ENCODE measurements at regions not wholly inside any gene's neighbourhood (a gene's known extent, or its start where the extent isn't known, plus 50 kb on each side); places are given as distances from the start of the nearest gene placed in this dataset.

DNA sequence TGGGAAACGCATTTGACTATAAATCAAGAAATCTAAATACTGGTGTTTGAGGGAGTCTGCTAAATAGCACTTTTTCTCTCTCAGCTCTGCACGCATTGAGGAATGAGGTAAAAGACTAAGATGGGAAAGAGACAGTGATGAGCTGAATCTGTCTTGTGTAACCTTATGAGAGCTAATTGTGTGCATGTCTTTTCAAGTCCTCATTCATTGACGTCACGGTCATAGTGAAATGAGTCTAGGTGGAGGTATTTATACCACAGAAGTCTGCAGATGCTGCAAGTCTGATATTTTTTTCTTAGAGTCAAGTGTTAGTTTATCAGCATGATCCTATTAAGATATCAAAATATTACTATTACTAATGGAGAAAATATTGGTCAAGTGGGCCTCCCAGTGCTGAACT, 361.5 kb upstream of the HS3ST1 start:
- no peak for DNase-seq
- Histone ChIP-seq H3K4me3 (ENCODE audit: insufficient read depth, low read depth, low read length, poor library complexity, severe bottlenecking) (no peak overlapping the region), H3K27me3 (replicated peaks; ENCODE audit: control insufficient read depth, insufficient read depth, low read length, poor library complexity, severe bottlenecking) (no peaks in the 10 kb centered on the region), H3K9me3 (ENCODE audit: control insufficient read depth, low read length) (no peaks in the 10 kb centered on the region), H3K36me3 (ENCODE audit: control insufficient read depth, insufficient read depth, low read length) (no peaks in the 10 kb centered on the region), H3K4me1 (ENCODE audit: control insufficient read depth, insufficient read depth, low read length, poor library complexity, severe bottlenecking) (no peaks in the 10 kb centered on the region), H3K27ac (ENCODE audit: insufficient read depth, low read length, poor library complexity, severe bottlenecking) (no peak overlapping the region)

GRCh38 chr4:11783588-11783987, 354.9 kb upstream of the HS3ST1 start:
- Histone ChIP-seq H3K4me1 (ENCODE audit: control insufficient read depth, insufficient read depth, low read length, poor library complexity, severe bottlenecking) (no peaks in the 10 kb centered on the region), H3K36me3 (ENCODE audit: control insufficient read depth, insufficient read depth, low read length) (no peaks in the 10 kb centered on the region), H3K27ac (ENCODE audit: insufficient read depth, low read length, poor library complexity, severe bottlenecking) (no peak overlapping the region), H3K27me3 (replicated peaks; ENCODE audit: control insufficient read depth, insufficient read depth, low read length, poor library complexity, severe bottlenecking) (no peaks in the 10 kb centered on the region), H3K4me3 (ENCODE audit: insufficient read depth, low read depth, low read length, poor library complexity, severe bottlenecking) (no peak overlapping the region), H3K9me3 (ENCODE audit: control insufficient read depth, low read length) (no peaks in the 10 kb centered on the region)
- no peak for DNase-seq

- Histone ChIP-seq H3K27me3 (replicated peaks; ENCODE audit: control insufficient read depth, insufficient read depth, low read length, poor library complexity, severe bottlenecking) (no peaks in the 10 kb centered on the region), H3K27ac (ENCODE audit: insufficient read depth, low read length, poor library complexity, severe bottlenecking) (no peak overlapping the region), H3K4me1 (ENCODE audit: control insufficient read depth, insufficient read depth, low read length, poor library complexity, severe bottlenecking) (no peaks in the 10 kb centered on the region), H3K9me3 (ENCODE audit: control insufficient read depth, low read length) (no peaks in the 10 kb centered on the region), H3K4me3 (ENCODE audit: insufficient read depth, low read depth, low read length, poor library complexity, severe bottlenecking) (no peak overlapping the region), H3K36me3 (ENCODE audit: control insufficient read depth, insufficient read depth, low read length) (no peaks in the 10 kb centered on the region)
- no peak for DNase-seq
Observed at GRCh38 chr4:11782859-11783258, 354.2 kb upstream of the HS3ST1 start.

- Histone ChIP-seq H3K9me3 (ENCODE audit: control insufficient read depth, low read length) (no peaks in the 10 kb centered on the region), H3K4me1 (ENCODE audit: control insufficient read depth, insufficient read depth, low read length, poor library complexity, severe bottlenecking) (no peaks in the 10 kb centered on the region), H3K4me3 (ENCODE audit: insufficient read depth, low read depth, low read length, poor library complexity, severe bottlenecking) (no peak overlapping the region), H3K27ac (ENCODE audit: insufficient read depth, low read length, poor library complexity, severe bottlenecking) (no peak overlapping the region), H3K36me3 (ENCODE audit: control insufficient read depth, insufficient read depth, low read length) (no peaks in the 10 kb centered on the region), H3K27me3 (replicated peaks; ENCODE audit: control insufficient read depth, insufficient read depth, low read length, poor library complexity, severe bottlenecking) (no peaks in the 10 kb centered on the region)
- no peak for DNase-seq
Observed at GRCh38 chr4:11777447-11777846, 348.8 kb upstream of the HS3ST1 start.

GRCh38 chr4:11774346-11774745, 345.7 kb upstream of the HS3ST1 start:
- no peaks in the 10 kb centered on the region for H3K27me3 ChIP-seq (replicated peaks; ENCODE audit: control insufficient read depth, insufficient read depth, low read length, poor library complexity, severe bottlenecking)
- DNase-seq: no peak
- no peaks in the 10 kb centered on the region for H3K4me1 ChIP-seq (ENCODE audit: control insufficient read depth, insufficient read depth, low read length, poor library complexity, severe bottlenecking)
- no peaks in the 10 kb centered on the region for H3K36me3 ChIP-seq (ENCODE audit: control insufficient read depth, insufficient read depth, low read length)
- H3K4me3 ChIP-seq (ENCODE audit: insufficient read depth, low read depth, low read length, poor library complexity, severe bottlenecking): no peak overlapping the region
- H3K27ac ChIP-seq (ENCODE audit: insufficient read depth, low read length, poor library complexity, severe bottlenecking): no peak overlapping the region
- H3K9me3 ChIP-seq (ENCODE audit: control insufficient read depth, low read length): no peaks in the 10 kb centered on the region

GRCh38 chr4:11773798-11774197, 345.1 kb upstream of the HS3ST1 start:
- no peaks in the 10 kb centered on the region for H3K27me3 ChIP-seq (replicated peaks; ENCODE audit: control insufficient read depth, insufficient read depth, low read length, poor library complexity, severe bottlenecking)
- H3K4me3 ChIP-seq (ENCODE audit: insufficient read depth, low read depth, low read length, poor library complexity, severe bottlenecking): no peak overlapping the region
- no peaks in the 10 kb centered on the region for H3K36me3 ChIP-seq (ENCODE audit: control insufficient read depth, insufficient read depth, low read length)
- DNase-seq: no peak
- no peaks in the 10 kb centered on the region for H3K4me1 ChIP-seq (ENCODE audit: control insufficient read depth, insufficient read depth, low read length, poor library complexity, severe bottlenecking)
- no peaks in the 10 kb centered on the region for H3K9me3 ChIP-seq (ENCODE audit: control insufficient read depth, low read length)
- no peak overlapping the region for H3K27ac ChIP-seq (ENCODE audit: insufficient read depth, low read length, poor library complexity, severe bottlenecking)

DNA sequence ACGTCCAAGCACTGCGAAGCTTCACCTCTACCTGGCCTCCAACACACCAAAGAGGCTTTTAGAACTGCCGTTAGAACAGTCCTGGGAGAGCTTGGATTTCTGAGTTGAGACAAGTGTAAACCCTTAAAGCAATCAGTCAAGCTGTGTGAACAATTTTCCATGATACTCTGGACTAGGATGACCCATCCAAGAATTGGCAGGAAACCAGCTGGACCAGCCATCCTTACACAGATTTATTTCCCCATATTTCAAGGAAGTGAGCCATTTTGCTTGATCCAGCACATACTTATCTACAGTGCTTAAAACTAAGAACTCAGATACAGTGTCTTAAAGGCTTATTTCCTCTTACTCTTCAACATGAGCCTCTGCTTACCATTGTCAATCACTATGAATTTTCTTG, 340.7 kb upstream of the HS3ST1 start:
- Histone ChIP-seq H3K36me3 (ENCODE audit: control insufficient read depth, insufficient read depth, low read length) (no peaks in the 10 kb centered on the region), H3K27me3 (replicated peaks; ENCODE audit: control insufficient read depth, insufficient read depth, low read length, poor library complexity, severe bottlenecking) (no peaks in the 10 kb centered on the region), H3K27ac (ENCODE audit: insufficient read depth, low read length, poor library complexity, severe bottlenecking) (no peak overlapping the region), H3K4me1 (ENCODE audit: control insufficient read depth, insufficient read depth, low read length, poor library complexity, severe bottlenecking) (no peaks in the 10 kb centered on the region), H3K4me3 (ENCODE audit: insufficient read depth, low read depth, low read length, poor library complexity, severe bottlenecking) (no peak overlapping the region), H3K9me3 (ENCODE audit: control insufficient read depth, low read length) (no peaks in the 10 kb centered on the region)
- DNase-seq: no peak

DNA sequence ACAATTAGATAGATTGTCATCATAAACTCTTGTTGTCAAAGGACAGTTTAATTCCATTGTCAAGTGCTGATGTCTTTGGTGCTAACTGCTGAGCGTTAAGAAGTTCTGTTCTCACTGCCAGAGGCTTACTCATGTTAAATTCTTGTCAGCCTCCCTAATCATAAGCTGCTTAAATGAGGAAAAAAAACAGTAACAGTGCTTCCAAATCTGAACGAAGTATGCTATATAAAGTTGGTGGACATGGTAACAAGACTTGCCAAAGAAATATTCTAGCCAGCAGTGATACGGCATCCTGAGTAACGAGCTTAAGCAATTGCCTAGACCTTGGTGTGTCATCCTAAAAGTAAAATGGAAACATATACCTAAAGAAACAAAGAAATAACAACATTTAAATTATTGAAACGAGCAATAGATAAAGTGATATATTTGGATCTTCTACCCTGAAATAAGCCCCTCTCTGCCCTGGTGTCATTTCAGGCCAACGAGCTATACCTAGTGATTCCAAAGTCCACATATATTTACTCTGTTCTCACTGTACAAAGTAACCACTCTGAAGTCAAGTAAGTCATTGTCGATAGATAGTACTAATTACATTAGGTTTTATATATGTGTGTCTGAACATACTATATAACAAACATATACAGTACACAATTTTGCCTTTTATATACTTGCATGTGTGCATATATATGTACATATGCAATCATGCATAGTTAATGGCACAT, 339.7 kb upstream of the HS3ST1 start:
- no peak for DNase-seq

GRCh38 chr4:11765849-11766453, 337.3 kb upstream of the HS3ST1 start:
- Histone ChIP-seq H3K36me3 (ENCODE audit: control insufficient read depth, insufficient read depth, low read length) (no peaks in the 10 kb centered on the region), H3K9me3 (ENCODE audit: control insufficient read depth, low read length) (no peaks in the 10 kb centered on the region), H3K4me1 (ENCODE audit: control insufficient read depth, insufficient read depth, low read length, poor library complexity, severe bottlenecking) (no peaks in the 10 kb centered on the region), H3K27me3 (replicated peaks; ENCODE audit: control insufficient read depth, insufficient read depth, low read length, poor library complexity, severe bottlenecking) (no peaks in the 10 kb centered on the region), H3K4me3 (ENCODE audit: insufficient read depth, low read depth, low read length, poor library complexity, severe bottlenecking) (no peak overlapping the region), H3K27ac (ENCODE audit: insufficient read depth, low read length, poor library complexity, severe bottlenecking) (no peak overlapping the region)
- DNase-seq: no peak

More for the DNA sequence above, 339.7 kb upstream of the HS3ST1 start:
- Histone ChIP-seq H3K4me1 (ENCODE audit: control insufficient read depth, insufficient read depth, low read length, poor library complexity, severe bottlenecking) (no peaks in the 10 kb centered on the region), H3K27me3 (replicated peaks; ENCODE audit: control insufficient read depth, insufficient read depth, low read length, poor library complexity, severe bottlenecking) (no peaks in the 10 kb centered on the region), H3K4me3 (ENCODE audit: insufficient read depth, low read depth, low read length, poor library complexity, severe bottlenecking) (no peak overlapping the region), H3K27ac (ENCODE audit: insufficient read depth, low read length, poor library complexity, severe bottlenecking) (no peak overlapping the region), H3K36me3 (ENCODE audit: control insufficient read depth, insufficient read depth, low read length) (no peaks in the 10 kb centered on the region), H3K9me3 (ENCODE audit: control insufficient read depth, low read length) (no peaks in the 10 kb centered on the region)

DNA sequence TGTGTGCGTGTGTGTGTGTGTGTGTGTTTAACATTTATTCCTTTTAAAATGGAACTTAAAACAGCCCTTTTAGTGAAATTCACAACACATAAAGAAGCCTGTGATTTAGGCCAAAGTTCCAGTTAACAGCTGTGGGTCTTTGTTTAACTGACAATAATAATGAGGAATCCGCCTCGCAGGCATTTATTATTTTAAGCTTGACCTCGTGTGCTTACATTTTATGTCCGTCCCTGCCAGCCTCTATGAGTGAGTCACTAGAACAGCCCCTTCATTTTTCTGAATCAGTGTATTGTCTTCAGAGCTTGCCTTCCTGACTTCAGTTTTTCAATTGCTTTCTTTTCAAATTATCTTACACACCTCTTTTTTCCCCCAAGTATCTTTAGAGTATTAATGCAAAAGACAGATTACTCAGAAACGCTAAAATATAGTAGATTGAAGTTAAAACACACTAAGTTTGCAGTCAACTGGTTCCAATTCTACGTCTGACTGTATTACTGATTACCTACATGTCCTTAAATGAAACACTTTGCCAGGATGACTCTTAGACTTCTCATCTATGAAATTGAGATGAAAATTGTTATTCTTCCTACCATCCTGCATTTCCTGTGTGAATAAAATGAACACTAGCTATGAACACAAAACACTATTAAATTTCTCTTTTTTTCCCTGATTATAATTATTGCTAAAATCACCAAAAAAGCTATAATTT, 319.6 kb upstream of the HS3ST1 start:
- H3K27ac ChIP-seq (ENCODE audit: insufficient read depth, low read length, poor library complexity, severe bottlenecking): no peak overlapping the region
- DNase-seq: no peak
- H3K4me1 ChIP-seq (ENCODE audit: control insufficient read depth, insufficient read depth, low read length, poor library complexity, severe bottlenecking): no peaks in the 10 kb centered on the region
- no peak overlapping the region for H3K4me3 ChIP-seq (ENCODE audit: insufficient read depth, low read depth, low read length, poor library complexity, severe bottlenecking)
- no peaks in the 10 kb centered on the region for H3K36me3 ChIP-seq (ENCODE audit: control insufficient read depth, insufficient read depth, low read length)
- H3K9me3 ChIP-seq (ENCODE audit: control insufficient read depth, low read length): no peaks in the 10 kb centered on the region
- H3K27me3 ChIP-seq (replicated peaks; ENCODE audit: control insufficient read depth, insufficient read depth, low read length, poor library complexity, severe bottlenecking): no peaks in the 10 kb centered on the region

Measured in effector memory CD4-positive, alpha-beta T cell (primary cell).